Testis (tissue), 2 donors: ENCODE measurements at regions not wholly inside any gene's neighbourhood (a gene's known extent, or its start where the extent isn't known, plus 50 kb on each side); places are given as distances from the start of the nearest gene placed in this dataset.

ENCODE experiments used
- POLR2A ChIP-seq: fragments of 450-650 bp; IDR thresholded peaks from one replicate; pipeline ENCODE4 v1.6.1; 2017; ENCODE audit warnings: antibody characterized with exemption, mild to moderate bottlenecking, moderate library complexity
- TF ChIP-seq, protein P1 (sequence below), 3 experiments: fragments of 450-650 bp in 2 of 3; fragments of 200-600 bp in 1 of 3; sonication (generic) in 1 of 3; IDR thresholded peaks; one replicate each; pipeline ENCODE4 v1.5.1; 2016 to 2019; ENCODE audit warnings: antibody characterized with exemption in 3 of 3, mild to moderate bottlenecking in 2 of 3, moderate library complexity in 1 of 3

DNA sequence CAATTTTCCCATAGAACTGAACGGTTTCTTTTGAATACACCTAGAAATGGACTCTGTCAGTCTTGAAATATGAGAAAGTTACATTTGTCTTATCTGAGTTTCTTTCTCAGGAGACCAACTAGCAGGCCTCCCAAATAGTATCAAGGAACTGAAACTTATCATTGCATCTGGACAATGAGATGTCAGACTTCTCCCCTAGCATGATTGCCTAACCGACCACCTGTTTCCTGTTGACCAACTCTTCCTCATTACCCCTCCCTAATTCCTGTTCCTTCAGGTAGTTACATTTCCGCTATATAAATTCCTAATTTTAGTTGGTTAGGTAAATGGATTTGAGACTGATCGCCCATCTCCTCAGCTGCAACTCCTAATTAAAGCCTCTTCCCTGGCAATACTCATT is 1587.3 kb downstream of the NCAM2 start:
- TF ChIP-seq, protein P1, sequence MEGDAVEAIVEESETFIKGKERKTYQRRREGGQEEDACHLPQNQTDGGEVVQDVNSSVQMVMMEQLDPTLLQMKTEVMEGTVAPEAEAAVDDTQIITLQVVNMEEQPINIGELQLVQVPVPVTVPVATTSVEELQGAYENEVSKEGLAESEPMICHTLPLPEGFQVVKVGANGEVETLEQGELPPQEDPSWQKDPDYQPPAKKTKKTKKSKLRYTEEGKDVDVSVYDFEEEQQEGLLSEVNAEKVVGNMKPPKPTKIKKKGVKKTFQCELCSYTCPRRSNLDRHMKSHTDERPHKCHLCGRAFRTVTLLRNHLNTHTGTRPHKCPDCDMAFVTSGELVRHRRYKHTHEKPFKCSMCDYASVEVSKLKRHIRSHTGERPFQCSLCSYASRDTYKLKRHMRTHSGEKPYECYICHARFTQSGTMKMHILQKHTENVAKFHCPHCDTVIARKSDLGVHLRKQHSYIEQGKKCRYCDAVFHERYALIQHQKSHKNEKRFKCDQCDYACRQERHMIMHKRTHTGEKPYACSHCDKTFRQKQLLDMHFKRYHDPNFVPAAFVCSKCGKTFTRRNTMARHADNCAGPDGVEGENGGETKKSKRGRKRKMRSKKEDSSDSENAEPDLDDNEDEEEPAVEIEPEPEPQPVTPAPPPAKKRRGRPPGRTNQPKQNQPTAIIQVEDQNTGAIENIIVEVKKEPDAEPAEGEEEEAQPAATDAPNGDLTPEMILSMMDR (IDR thresholded peaks at IDR 0.05): no peak
- TF ChIP-seq POLR2A: no peak
